EL (cell line): ENCODE measurements at regions not wholly inside any gene's neighbourhood (a gene's known extent, or its start where the extent isn't known, plus 50 kb on each side); places are given as distances from the start of the nearest gene placed in this dataset.
A peak's percentile ranks its signal among the peaks of the same experiment; 100 is the strongest.
"Not testable (repeated sequence)": the region's sequence is repeated elsewhere in the genome, so short reads cannot be mapped to it uniquely, and the experiment has no call there.

Source experiments
- DNase-seq: peaks from one replicate; pipeline ENCODE4 v3.0.0-alpha.2; 2016

DNA sequence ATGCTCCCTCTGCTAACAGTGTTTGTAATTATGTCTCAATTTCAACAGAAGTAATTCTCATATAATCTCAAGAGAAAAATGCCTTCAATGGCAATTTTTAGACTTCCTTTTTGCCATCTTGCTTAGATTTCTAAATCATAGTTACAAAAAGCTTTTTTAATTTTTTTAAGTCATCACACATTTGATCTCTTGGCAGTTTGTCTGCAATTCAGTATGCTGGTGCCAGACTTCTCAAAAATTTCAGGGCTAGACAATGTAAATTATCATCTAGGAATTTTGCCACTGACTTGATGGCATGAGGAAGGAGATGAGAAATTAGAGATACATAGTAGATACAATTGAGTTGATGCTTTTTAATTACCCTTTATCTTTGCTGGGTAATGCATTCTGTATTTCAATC, 1176.7 kb upstream of the CNTN5 start:
- no peak for DNase-seq

DNA sequence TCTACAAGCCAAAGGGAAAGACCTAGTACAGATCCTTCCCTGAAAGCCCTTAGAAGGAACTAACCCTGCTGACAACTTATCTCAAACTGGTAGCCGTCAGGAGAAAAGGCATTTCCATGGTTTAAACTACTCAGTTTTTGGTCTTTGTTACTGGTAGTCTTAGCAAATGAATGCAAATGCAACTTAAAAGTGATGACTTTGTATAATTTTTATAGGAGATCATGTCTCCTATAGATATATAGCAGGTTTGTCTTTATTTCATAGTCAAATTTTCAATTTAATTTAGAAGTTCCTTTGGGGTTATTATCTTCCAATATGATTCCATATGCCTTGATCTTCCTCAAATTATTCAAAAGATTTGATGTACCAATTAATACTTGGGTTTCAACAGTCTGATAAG, 1173.0 kb upstream of the CNTN5 start:
- no peak for DNase-seq

GRCh38 chr11:97850701-97851100, 1170.0 kb upstream of the CNTN5 start:
- no peak for DNase-seq

GRCh38 chr11:97854357-97854756, 1166.4 kb upstream of the CNTN5 start:
- no peak for DNase-seq

- DNase-seq, result no peak
Observed at GRCh38 chr11:97854877-97855276, 1165.9 kb upstream of the CNTN5 start.

DNA sequence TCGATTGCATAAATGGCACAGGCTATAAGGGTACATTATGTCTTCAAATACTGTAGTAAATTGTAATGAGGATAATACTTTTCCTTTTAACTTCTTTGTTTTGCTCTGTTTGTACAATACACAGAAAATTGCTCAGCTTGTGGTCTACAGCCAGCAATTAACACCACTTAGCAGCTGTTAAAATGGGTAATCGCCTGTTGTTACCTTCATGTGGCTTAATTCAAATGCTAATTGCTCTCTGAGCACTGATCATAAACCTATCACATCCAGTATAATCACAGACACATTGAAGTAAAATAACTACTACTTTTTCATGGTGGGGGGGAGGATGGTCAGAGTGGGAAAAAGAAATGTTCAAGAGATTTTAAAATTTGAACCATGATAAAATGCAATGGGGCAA, 1164.1 kb upstream of the CNTN5 start:
- DNase-seq, result no peak

DNA sequence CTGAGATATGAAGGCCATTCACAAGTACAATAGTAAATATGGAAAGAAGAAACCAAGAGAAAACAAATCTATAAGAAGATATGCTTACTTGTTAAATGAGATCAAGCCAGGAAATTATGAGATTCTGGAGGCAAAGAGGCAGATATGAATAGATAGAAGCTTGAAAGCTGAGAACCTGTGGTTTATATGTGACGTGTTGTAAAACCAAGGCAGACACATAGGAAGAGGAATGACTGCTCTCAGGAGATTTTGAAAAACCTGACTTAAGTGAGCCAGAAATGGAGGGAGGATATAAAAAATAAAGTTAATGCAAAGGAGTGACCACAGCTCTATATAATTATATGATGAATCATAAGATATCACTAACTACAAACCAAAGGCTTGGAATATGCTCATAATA, 1160.5 kb upstream of the CNTN5 start:
- no peak for DNase-seq

GRCh38 chr11:97862021-97862420, 1158.7 kb upstream of the CNTN5 start:
- DNase-seq, result no peak

- no peak for DNase-seq
Observed at GRCh38 chr11:97865424-97866012, 1155.2 kb upstream of the CNTN5 start.

DNA sequence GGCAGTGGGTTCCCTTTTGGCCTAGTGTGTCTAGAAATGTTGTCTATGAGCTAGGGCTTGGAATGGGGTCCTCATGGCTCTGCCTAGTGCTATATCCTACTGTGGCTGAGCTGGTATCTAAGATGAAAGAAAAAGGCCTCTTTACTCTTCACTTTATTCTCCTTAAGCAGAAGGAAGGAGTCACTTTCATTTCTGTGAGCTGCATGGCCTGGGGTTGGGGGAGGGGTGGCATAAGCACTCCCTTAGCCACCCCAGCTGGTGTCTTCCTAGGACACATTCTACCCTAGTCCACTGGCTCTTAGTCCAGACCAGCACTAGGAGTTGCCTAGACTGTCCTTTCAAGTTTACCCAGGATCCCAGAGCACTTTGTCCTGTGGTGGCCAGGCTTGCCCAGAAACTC, 1148.9 kb upstream of the CNTN5 start:
- no peak for DNase-seq

DNA sequence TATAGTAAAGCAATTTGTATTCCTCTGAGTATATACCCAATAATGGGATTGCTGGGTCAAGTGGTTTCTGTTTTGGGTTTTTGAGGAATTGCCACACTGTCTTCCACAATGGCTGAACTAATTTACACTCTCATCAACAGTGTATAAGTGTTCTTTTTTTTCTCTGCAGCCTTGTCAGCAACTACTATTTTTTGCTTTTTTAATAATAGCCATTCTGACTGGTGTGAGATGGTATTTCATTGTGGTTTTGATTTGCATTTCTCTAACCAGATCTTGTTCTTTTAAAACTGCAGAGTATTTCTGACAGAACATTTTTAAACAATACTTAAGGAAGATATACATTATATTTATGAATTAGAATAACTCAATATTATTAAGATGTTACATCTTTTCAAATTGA, 1140.5 kb upstream of the CNTN5 start:
- no peak for DNase-seq

- DNase-seq, result no peak
Observed at GRCh38 chr11:97883086-97883485, 1137.7 kb upstream of the CNTN5 start.

DNA sequence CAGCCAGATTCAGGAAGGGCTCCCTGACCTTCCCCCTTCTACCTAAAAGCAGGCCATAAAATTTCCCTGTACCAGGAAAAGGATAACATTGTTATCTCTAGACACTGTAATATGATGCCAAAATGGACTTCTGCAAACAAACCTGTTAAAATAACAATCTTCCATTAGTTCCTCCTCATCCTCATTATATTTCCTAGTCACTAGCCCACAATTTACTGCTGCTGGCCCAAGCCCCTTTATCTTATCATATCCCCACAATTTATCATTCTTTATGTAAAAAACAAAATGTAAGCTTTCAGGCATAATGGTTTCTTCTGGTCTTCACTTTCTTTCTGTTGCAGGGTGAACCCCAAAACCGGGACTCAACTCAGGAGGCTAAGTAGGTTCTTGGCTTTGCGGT, 1132.1 kb upstream of the CNTN5 start:
- no peak for DNase-seq

DNA sequence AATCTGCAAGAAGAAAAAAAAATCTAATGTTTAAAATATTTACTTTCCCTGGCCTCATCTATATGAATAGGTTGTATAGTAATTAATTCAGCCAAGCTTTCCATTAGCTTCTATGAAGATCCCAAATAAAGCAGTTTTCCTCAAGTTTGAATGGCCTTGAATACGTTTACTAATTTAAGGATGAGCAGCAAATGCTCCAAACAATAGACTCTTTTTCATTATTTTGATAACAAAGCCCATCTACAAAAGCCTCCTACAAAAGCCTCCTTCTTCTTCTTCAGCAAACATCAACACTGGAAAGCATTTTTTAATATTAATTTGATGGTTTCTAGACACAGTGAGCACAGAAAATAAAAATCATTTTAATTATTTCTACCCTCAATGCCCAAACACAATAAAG, 1130.3 kb upstream of the CNTN5 start:
- DNase-seq, result no peak

GRCh38 chr11:97893612-97894011, 1127.1 kb upstream of the CNTN5 start:
- DNase-seq, result no peak

- DNase-seq, result no peak
Observed at GRCh38 chr11:97894978-97895377, 1125.8 kb upstream of the CNTN5 start.

- DNase-seq, result no peak
Observed at GRCh38 chr11:97895572-97895971, 1125.2 kb upstream of the CNTN5 start.

- no peak for DNase-seq
Observed at GRCh38 chr11:97902828-97903227, 1117.9 kb upstream of the CNTN5 start.

GRCh38 chr11:97905101-97905500, 1115.6 kb upstream of the CNTN5 start:
- DNase-seq, result no peak

GRCh38 chr11:97905671-97906070, 1115.1 kb upstream of the CNTN5 start:
- DNase-seq, result no peak

GRCh38 chr11:97908354-97908753, 1112.4 kb upstream of the CNTN5 start:
- DNase-seq, result no peak

DNA sequence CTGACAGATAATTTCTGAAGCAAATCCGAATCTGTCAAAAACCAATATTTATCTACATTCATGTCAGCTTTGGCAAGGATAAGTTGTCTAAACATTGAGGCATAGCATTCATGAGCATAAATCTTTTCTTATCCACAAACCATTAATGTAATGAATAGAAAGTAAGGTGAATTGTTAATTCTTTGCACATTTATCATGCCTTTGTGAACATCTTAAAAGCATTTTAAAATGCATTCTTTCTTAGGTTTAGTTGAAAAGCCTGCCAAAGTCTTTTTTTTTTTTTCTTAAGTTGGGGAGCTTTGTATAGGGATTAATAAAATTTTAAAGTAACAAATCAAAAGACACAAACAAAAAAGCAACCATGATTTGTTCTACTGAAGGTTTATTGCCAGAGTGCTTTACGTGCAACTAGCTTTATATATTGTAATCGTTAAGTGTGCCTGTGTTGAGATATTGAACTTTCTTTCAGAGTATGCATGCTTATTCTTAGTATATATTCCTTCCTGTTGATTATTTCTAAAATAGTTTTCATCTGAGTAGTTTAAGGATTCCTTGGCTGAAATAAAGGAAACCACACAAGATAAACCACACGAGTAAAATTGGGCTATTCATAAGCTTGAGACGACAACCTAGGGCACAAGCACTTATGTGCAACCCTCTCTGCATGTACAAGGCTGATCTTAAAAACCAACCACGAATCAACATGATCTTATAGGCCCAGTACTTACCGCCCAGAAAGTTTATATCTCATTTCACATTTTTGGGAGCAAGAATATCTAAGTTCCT, 1110.9 kb upstream of the CNTN5 start:
- DNase-seq, result peak; percentile 17

DNA sequence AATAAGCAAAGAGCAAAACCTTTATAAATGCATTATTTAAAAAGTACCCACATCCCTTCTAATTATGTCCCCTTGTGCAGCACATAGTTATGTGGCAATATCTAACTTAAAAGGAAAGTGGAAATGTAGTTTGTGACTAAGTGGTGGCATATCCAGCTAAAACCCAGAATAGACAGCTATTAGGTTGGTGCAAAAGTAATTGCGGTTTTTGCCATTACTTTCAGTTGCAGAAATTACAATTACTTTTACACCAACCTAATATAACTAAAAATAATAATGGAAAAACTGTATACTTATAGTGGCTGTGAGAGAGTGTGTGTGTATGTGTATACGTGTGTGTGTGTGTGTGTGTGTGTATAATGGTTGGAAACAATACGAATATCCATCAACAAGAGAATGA, 1108.1 kb upstream of the CNTN5 start:
- no peak for DNase-seq

DNA sequence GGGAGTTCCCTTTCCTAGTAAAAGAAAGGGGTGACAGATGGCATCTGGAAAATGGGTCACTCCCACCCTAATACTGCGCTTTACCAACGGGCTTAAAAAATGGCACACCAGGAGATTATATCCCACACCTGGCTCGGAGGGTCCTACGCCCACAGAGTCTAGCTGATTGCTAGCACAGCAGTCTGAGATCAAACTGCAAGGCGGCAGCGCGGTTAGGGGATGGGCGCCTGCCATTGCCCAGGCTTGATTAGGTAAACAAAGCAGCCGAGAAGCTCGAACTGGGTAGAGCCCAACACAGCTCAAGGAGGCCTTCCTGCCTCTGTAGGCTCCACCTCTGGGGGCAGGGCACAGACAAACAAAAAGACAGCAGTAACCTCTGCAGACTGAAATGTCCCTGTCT, 1097.8 kb upstream of the CNTN5 start:
- not testable (repeated sequence) for DNase-seq
